NT2/D1 (cell line): ENCODE measurements at regions not wholly inside any gene's neighbourhood (a gene's known extent, or its start where the extent isn't known, plus 50 kb on each side); places are given as distances from the start of the nearest gene placed in this dataset.

Experiments
- DNase-seq: peaks from one replicate; pipeline ENCODE4 v3.0.0-alpha.2; 2011; ENCODE audit warnings: low read depth, low spot score
- H3K27me3 ChIP-seq: 2 replicates; pipeline ENCODE4 v1.6.0; 2011; ENCODE audit warnings: mild to moderate bottlenecking; ENCODE audit not compliant: insufficient read length, insufficient read depth
- H3K36me3 ChIP-seq: 2 replicates; pipeline ENCODE4 v1.6.1; 2011; ENCODE audit warnings: mild to moderate bottlenecking, low read length, mixed read lengths; ENCODE audit not compliant: insufficient read depth, insufficient read length
- H3K4me1 ChIP-seq: 2 replicates; pipeline ENCODE4 v1.5.1; 2011; ENCODE audit not compliant: insufficient read depth, insufficient read length
- H3K4me3 ChIP-seq: 2 replicates; pipeline ENCODE4 v1.5.1; 2011; ENCODE audit warnings: low read depth; ENCODE audit not compliant: insufficient read length
- H3K9ac ChIP-seq: 2 replicates; pipeline ENCODE4 v1.6.0; 2011; ENCODE audit warnings: low read depth; ENCODE audit not compliant: insufficient read length
- H3K9me3 ChIP-seq: 2 replicates; pipeline ENCODE4 v1.5.1; 2011; ENCODE audit warnings: mild to moderate bottlenecking, low read length; ENCODE audit not compliant: insufficient read depth
- SUZ12 ChIP-seq: IDR thresholded peaks from 2 replicates; pipeline ENCODE4 v1.6.1; 2011; ENCODE audit not compliant: insufficient read length, insufficient read depth; ENCODE audit errors: extremely low read depth
- YY1 ChIP-seq: IDR thresholded peaks from 2 replicates; pipeline ENCODE4 v1.6.1; 2011; ENCODE audit not compliant: insufficient read length, insufficient read depth
- ZNF274 ChIP-seq: IDR thresholded peaks from 2 replicates; pipeline ENCODE4 v1.6.1; 2011; ENCODE audit warnings: mild to moderate bottlenecking, low read depth, low read length

GRCh38 chr1:36721261-36721660, 238.5 kb upstream of the CSF3R start:
- H3K36me3 ChIP-seq: no peaks in the 10 kb centered on the region
- H3K9ac ChIP-seq: no peak overlapping the region
- H3K4me3 ChIP-seq: no peak overlapping the region
- H3K9me3 ChIP-seq: no peaks in the 10 kb centered on the region
- H3K27me3 ChIP-seq: peaks cover 4% of the 10 kb centered on the region
- TF ChIP-seq YY1 (no peak), SUZ12 (no peak), ZNF274 (no peak)
- no peaks in the 10 kb centered on the region for H3K4me1 ChIP-seq
- DNase-seq: no peak

GRCh38 chr1:36717431-36717830, 234.7 kb upstream of the CSF3R start:
- Histone ChIP-seq H3K4me1 (no peaks in the 10 kb centered on the region), H3K36me3 (no peaks in the 10 kb centered on the region), H3K9ac (no peak overlapping the region), H3K9me3 (no peaks in the 10 kb centered on the region), H3K4me3 (no peak overlapping the region), H3K27me3 (no peaks in the 10 kb centered on the region)
- TF ChIP-seq YY1 (no peak), SUZ12 (no peak), ZNF274 (no peak)
- DNase-seq: no peak

- no peak overlapping the region for H3K9ac ChIP-seq
- H3K4me3 ChIP-seq: no peak overlapping the region
- TF ChIP-seq ZNF274 (no peak), YY1 (no peak), SUZ12 (no peak)
- no peak for DNase-seq
- H3K4me1 ChIP-seq: peaks cover 2% of the 10 kb centered on the region
- H3K27me3 ChIP-seq: no peaks in the 10 kb centered on the region
- no peaks in the 10 kb centered on the region for H3K36me3 ChIP-seq
- no peaks in the 10 kb centered on the region for H3K9me3 ChIP-seq
These were observed 233.1 kb upstream of the CSF3R start for GRCh38 chr1:36715797-36716196.

GRCh38 chr1:36714301-36714700, 231.6 kb upstream of the CSF3R start:
- H3K27me3 ChIP-seq: no peaks in the 10 kb centered on the region
- DNase-seq: no peak
- H3K4me1 ChIP-seq: peaks cover 7% of the 10 kb centered on the region
- no peak overlapping the region for H3K9ac ChIP-seq
- TF ChIP-seq ZNF274 (no peak), SUZ12 (no peak), YY1 (no peak)
- H3K4me3 ChIP-seq: no peak overlapping the region
- H3K9me3 ChIP-seq: no peaks in the 10 kb centered on the region
- H3K36me3 ChIP-seq: no peaks in the 10 kb centered on the region

- Histone ChIP-seq H3K9me3 (no peaks in the 10 kb centered on the region), H3K36me3 (no peaks in the 10 kb centered on the region), H3K4me3 (no peak overlapping the region), H3K9ac (no peak overlapping the region), H3K4me1 (peaks cover 7% of the 10 kb centered on the region), H3K27me3 (no peaks in the 10 kb centered on the region)
- TF ChIP-seq SUZ12 (no peak), YY1 (no peak), ZNF274 (no peak)
- peak; percentile 59 for DNase-seq
These were observed 228.8 kb upstream of the CSF3R start for GRCh38 chr1:36711480-36711879.

GRCh38 chr1:36710951-36711350, 228.2 kb upstream of the CSF3R start:
- Histone ChIP-seq H3K9ac (no peak overlapping the region), H3K36me3 (no peaks in the 10 kb centered on the region), H3K27me3 (no peaks in the 10 kb centered on the region), H3K4me3 (no peak overlapping the region), H3K9me3 (no peaks in the 10 kb centered on the region), H3K4me1 (peaks cover 7% of the 10 kb centered on the region)
- DNase-seq: no peak
- TF ChIP-seq SUZ12 (no peak), ZNF274 (no peak), YY1 (no peak)

GRCh38 chr1:36709869-36710481, 227.3 kb upstream of the CSF3R start:
- TF ChIP-seq YY1 (no peak), ZNF274 (no peak), SUZ12 (no peak)
- H3K36me3 ChIP-seq: no peaks in the 10 kb centered on the region
- no peak overlapping the region for H3K9ac ChIP-seq
- H3K4me1 ChIP-seq: peaks cover 11% of the 10 kb centered on the region
- no peak overlapping the region for H3K4me3 ChIP-seq
- no peak for DNase-seq
- no peaks in the 10 kb centered on the region for H3K9me3 ChIP-seq
- no peaks in the 10 kb centered on the region for H3K27me3 ChIP-seq
